ENCODE measurements at regions not wholly inside any gene's neighbourhood (a gene's known extent, or its start where the extent isn't known, plus 50 kb on each side); places are given as distances from the start of the nearest gene placed in this dataset.

DNA sequence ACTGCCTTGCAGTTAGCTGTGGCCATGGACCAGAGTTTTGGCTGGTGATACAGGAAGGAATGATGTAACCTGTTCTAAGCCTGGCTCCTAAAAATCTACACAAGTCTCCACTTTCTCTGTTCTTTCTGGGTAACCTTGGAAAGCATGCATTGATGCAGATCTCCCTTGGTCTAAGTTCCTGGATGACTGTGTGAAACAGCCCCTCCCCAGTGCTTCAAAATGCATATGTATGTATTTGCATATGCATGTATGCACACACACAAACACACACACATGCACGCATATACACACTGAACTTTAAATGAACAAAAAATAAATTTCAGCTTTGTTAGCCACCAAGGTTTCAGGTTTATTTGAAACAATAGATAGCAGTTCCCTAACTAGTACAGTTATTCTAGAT is 296.1 kb downstream of the OSR1 start:
- no peaks in the 10 kb centered on the region for H3K27me3 ChIP-seq
- H3K4me1 ChIP-seq (ENCODE audit: insufficient read depth), result no peaks in the 10 kb centered on the region
- no peak overlapping the region for H3K27ac ChIP-seq
- intact Hi-C loops (cut with DNase I), result no loop called here
- H3K9me3 ChIP-seq, result no peaks in the 10 kb centered on the region
- DNase-seq, result no peak
- H3K4me3 ChIP-seq, result no peak overlapping the region
- H3K36me3 ChIP-seq, result no peaks in the 10 kb centered on the region
- 84 to 89% (median 87%) methylated on average over 1 of the region's 1 CpG for WGBS, 3 donors
- TF ChIP-seq POLR2A (IDR thresholded peaks at IDR 0.05) (no peak), CTCF (IDR thresholded peaks at IDR 0.05) (no peak), EP300 (IDR thresholded peaks at IDR 0.05) (no peak)

DNA sequence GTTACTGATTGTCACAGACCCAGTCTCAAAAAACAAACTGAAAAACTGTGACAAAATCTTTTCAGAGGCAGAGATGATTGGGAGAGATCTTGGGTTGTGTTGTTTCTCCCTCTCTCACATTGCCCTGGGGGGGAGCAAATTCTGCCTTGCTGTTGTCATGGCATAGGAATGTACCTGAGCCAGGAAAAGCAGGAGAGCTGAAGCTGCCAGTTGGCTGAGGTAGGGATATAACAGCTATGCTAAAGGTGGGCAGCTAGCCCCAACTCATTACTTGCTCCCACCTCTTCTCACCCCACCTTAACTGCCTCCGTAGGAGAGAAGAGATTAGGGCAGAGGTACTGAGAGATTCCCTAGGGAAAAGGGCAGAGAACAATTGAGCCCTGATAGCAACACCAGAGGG is 299.3 kb downstream of the OSR1 start:
- DNase-seq, result no peak
- no peaks in the 10 kb centered on the region for H3K9me3 ChIP-seq
- H3K4me3 ChIP-seq, result no peak overlapping the region
- H3K4me1 ChIP-seq (ENCODE audit: insufficient read depth), result no peaks in the 10 kb centered on the region
- whole genome bisulfite sequencing, 3 donors, result 75 to 89% (median 81%) methylated on average over 1 of the region's 1 CpG
- TF ChIP-seq CTCF (IDR thresholded peaks at IDR 0.05) (no peak), EP300 (IDR thresholded peaks at IDR 0.05) (no peak), POLR2A (IDR thresholded peaks at IDR 0.05) (no peak)
- H3K27ac ChIP-seq, result no peak overlapping the region
- intact Hi-C loops (cut with DNase I), result no loop called here
- no peaks in the 10 kb centered on the region for H3K36me3 ChIP-seq
- H3K27me3 ChIP-seq, result no peaks in the 10 kb centered on the region

DNA sequence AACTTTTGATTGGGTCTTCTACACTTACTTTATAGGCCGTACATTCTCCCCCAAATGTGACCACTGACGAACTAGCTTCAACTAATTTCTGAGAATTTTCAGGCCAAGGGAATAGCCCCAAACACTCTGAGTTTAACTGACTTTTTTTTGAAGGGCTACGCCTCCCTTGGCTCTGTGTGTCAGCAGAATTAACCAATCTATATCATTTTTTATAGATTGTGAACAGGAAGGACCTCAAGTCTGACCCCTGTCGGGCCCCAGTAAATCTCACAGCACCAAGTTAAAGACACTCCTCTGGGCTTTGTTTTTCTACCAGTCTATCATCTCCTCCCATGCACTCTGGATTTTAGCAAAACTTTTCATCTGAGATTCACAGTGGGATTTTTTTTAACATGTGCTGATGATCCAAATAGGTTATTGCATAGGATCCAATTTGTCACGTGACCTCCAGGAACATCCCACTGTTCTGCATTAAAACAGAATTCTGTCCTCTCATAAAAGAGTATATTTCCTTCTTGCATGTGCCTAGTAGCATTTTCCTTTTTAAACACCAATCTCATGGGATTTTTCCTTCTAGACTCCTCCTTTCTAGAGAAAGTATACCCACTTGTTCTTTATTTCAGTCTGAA is 307.1 kb downstream of the OSR1 start:
- DNase-seq, result no peak
- Histone ChIP-seq H3K27me3 (no peaks in the 10 kb centered on the region), H3K4me3 (no peak overlapping the region), H3K9me3 (no peaks in the 10 kb centered on the region), H3K4me1 (ENCODE audit: insufficient read depth) (peaks cover 5% of the 10 kb centered on the region), H3K27ac (no peak overlapping the region), H3K36me3 (no peaks in the 10 kb centered on the region)
- intact Hi-C loops (cut with DNase I), result no loop called here
- WGBS, 3 donors, result 79 to 92% (median 90%) methylated on average over 5 of the region's 5 CpGs
- TF ChIP-seq EP300 (IDR thresholded peaks at IDR 0.05) (no peak), POLR2A (IDR thresholded peaks at IDR 0.05) (no peak), CTCF (IDR thresholded peaks at IDR 0.05) (no peak)

DNA sequence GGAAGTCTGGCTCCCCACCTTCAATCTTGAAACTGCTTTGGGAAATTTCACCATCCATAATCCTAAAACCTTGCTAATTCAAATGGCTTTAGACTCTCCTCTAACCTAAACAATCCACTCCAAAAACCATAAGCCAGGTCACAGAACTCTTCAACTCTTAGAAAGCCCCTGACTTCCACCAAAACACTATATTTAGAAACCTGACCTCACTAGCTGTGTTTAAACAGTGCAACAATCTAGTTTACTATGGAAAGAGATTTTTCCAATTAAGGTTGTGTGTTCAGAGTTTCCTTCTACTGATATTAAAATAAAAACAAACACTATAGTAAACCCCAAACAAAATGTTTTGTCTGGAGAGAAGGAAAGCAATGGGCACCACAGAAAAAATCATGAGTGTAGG is 308.1 kb downstream of the OSR1 start:
- peaks cover 5% of the 10 kb centered on the region for H3K4me1 ChIP-seq (ENCODE audit: insufficient read depth)
- no peak for TF ChIP-seq CTCF (IDR thresholded peaks at IDR 0.05)
- no peak for TF ChIP-seq EP300 (IDR thresholded peaks at IDR 0.05)
- no peak for TF ChIP-seq POLR2A (IDR thresholded peaks at IDR 0.05)
- H3K27ac ChIP-seq, result no peak overlapping the region
- H3K27me3 ChIP-seq, result no peaks in the 10 kb centered on the region
- no peaks in the 10 kb centered on the region for H3K9me3 ChIP-seq
- no peak overlapping the region for H3K4me3 ChIP-seq
- intact Hi-C loops (cut with DNase I), result no loop called here
- no peak for DNase-seq
- H3K36me3 ChIP-seq, result no peaks in the 10 kb centered on the region

Data from ovary (tissue), 7 donors.